ENCODE measurements at regions not wholly inside any gene's neighbourhood (a gene's known extent, or its start where the extent isn't known, plus 50 kb on each side); places are given as distances from the start of the nearest gene placed in this dataset.

- TF ChIP-seq CTCF (IDR thresholded peaks at IDR 0.05) = no peak
- TF ChIP-seq EP300 (IDR thresholded peaks at IDR 0.05) = no peak
- no peak for TF ChIP-seq POLR2A (IDR thresholded peaks at IDR 0.05)
These were observed 212.0 kb upstream of the SPRY2 start for GRCh38 chr13:80552851-80553440.

Measured in upper lobe of left lung (tissue), 4 donors.